HAP-1 (cell line): ENCODE measurements at regions not wholly inside any gene's neighbourhood (a gene's known extent, or its start where the extent isn't known, plus 50 kb on each side); places are given as distances from the start of the nearest gene placed in this dataset.
"Not testable (repeated sequence)": the region's sequence is repeated elsewhere in the genome, so short reads cannot be mapped to it uniquely, and the experiment has no call there.

Experiments used
- DNase-seq, 2 experiments: peaks; one replicate each; pipeline ENCODE4 v3.0.0-alpha.2; 2016 to 2020; ENCODE audit warnings: low spot score in 2 of 2
- H3K27me3 ChIP-seq: fragments of 250-450 bp; sonication (Bioruptor Pico); 2 replicates; pipeline ENCODE4 v1.5.1; 2020; ENCODE audit warnings: low read depth, mild to moderate bottlenecking, moderate library complexity
- H3K36me3 ChIP-seq: fragments of 250-450 bp; sonication (Bioruptor Pico); replicated peaks from 2 replicates; pipeline ENCODE4 v1.5.1; 2020; ENCODE audit warnings: mild to moderate bottlenecking
- H3K4me1 ChIP-seq: fragments of 250-450 bp; sonication (Bioruptor Pico); 2 replicates; pipeline ENCODE4 v1.5.1; 2020; ENCODE audit warnings: mild to moderate bottlenecking
- H3K4me3 ChIP-seq: fragments of 250-450 bp; sonication (Bioruptor Pico); 2 replicates; pipeline ENCODE4 v1.5.1; 2020; ENCODE audit warnings: mild to moderate bottlenecking, moderate library complexity
- H3K9me3 ChIP-seq: fragments of 250-450 bp; sonication (Bioruptor Pico); 2 replicates; pipeline ENCODE4 v1.5.1; 2020; ENCODE audit warnings: mild to moderate bottlenecking, moderate library complexity
- in situ Hi-C: fragments of 300-500 bp; cut with MboI; formaldehyde crosslinking; loops from 3 replicates; pipeline ENCODE4 v1.14.3; 2020; ENCODE audit warnings: low sequenced_read_pairs, inconsistent platforms, mixed read lengths

- DNase-seq, H3K9me3 ChIP-seq, H3K36me3 ChIP-seq, H3K4me3 ChIP-seq, H3K4me1 ChIP-seq, H3K27me3 ChIP-seq, in situ Hi-C loops: not testable (repeated sequence)
Observed at GRCh38 chr10:61818251-61818650, 83.2 kb upstream of the ARID5B start.

- no peaks in the 10 kb centered on the region for H3K27me3 ChIP-seq
- DNase-seq = no peak
- no peaks in the 10 kb centered on the region for H3K4me1 ChIP-seq
- no peak overlapping the region for H3K4me3 ChIP-seq
- H3K36me3 ChIP-seq = no peaks in the 10 kb centered on the region
- in situ Hi-C loops = no loop called here
- H3K9me3 ChIP-seq = no peaks in the 10 kb centered on the region
Observed at GRCh38 chr10:61819208-61819607, 82.3 kb upstream of the ARID5B start.

- no peaks in the 10 kb centered on the region for H3K4me1 ChIP-seq
- no peaks in the 10 kb centered on the region for H3K36me3 ChIP-seq
- in situ Hi-C loops = no loop called here
- no peaks in the 10 kb centered on the region for H3K9me3 ChIP-seq
- DNase-seq = no peak
- no peaks in the 10 kb centered on the region for H3K27me3 ChIP-seq
- H3K4me3 ChIP-seq = no peak overlapping the region
Observed at GRCh38 chr10:61821153-61821552, 80.3 kb upstream of the ARID5B start.

GRCh38 chr10:61821693-61822092, 79.8 kb upstream of the ARID5B start:
- H3K36me3 ChIP-seq = no peaks in the 10 kb centered on the region
- no peak for DNase-seq
- H3K27me3 ChIP-seq = no peaks in the 10 kb centered on the region
- H3K4me3 ChIP-seq = no peak overlapping the region
- H3K4me1 ChIP-seq = no peaks in the 10 kb centered on the region
- in situ Hi-C loops = no loop called here
- no peaks in the 10 kb centered on the region for H3K9me3 ChIP-seq

- no peaks in the 10 kb centered on the region for H3K4me1 ChIP-seq
- no peak overlapping the region for H3K4me3 ChIP-seq
- in situ Hi-C loops = no loop called here
- no peaks in the 10 kb centered on the region for H3K27me3 ChIP-seq
- no peak for DNase-seq
- H3K36me3 ChIP-seq = no peaks in the 10 kb centered on the region
- H3K9me3 ChIP-seq = no peaks in the 10 kb centered on the region
Observed at GRCh38 chr10:61822096-61822495, 79.4 kb upstream of the ARID5B start.

- Histone ChIP-seq H3K9me3 (no peaks in the 10 kb centered on the region), H3K27me3 (no peaks in the 10 kb centered on the region), H3K4me3 (no peak overlapping the region), H3K4me1 (no peaks in the 10 kb centered on the region), H3K36me3 (no peaks in the 10 kb centered on the region)
- in situ Hi-C loops = no loop called here
- DNase-seq = no peak
Observed at GRCh38 chr10:61822781-61823230, 78.7 kb upstream of the ARID5B start.

GRCh38 chr10:61825001-61825400, 76.5 kb upstream of the ARID5B start:
- Histone ChIP-seq H3K9me3 (no peaks in the 10 kb centered on the region), H3K4me3 (no peak overlapping the region), H3K36me3 (no peaks in the 10 kb centered on the region), H3K4me1 (no peaks in the 10 kb centered on the region), H3K27me3 (no peaks in the 10 kb centered on the region)
- in situ Hi-C loops = no loop called here
- DNase-seq = no peak

- in situ Hi-C loops = no loop called here
Observed at GRCh38 chr10:61825628-61826027, 75.9 kb upstream of the ARID5B start.

GRCh38 chr10:61828034-61828433, 73.5 kb upstream of the ARID5B start:
- no peaks in the 10 kb centered on the region for H3K9me3 ChIP-seq
- in situ Hi-C loops = no loop called here
- no peak for DNase-seq
- H3K27me3 ChIP-seq = no peaks in the 10 kb centered on the region
- no peaks in the 10 kb centered on the region for H3K36me3 ChIP-seq
- peaks cover 6% of the 10 kb centered on the region for H3K4me1 ChIP-seq
- no peak overlapping the region for H3K4me3 ChIP-seq

More at GRCh38 chr10:61825628-61826027, 75.9 kb upstream of the ARID5B start:
- no peaks in the 10 kb centered on the region for H3K4me1 ChIP-seq
- H3K36me3 ChIP-seq = no peaks in the 10 kb centered on the region
- no peaks in the 10 kb centered on the region for H3K27me3 ChIP-seq
- H3K4me3 ChIP-seq = no peak overlapping the region
- no peaks in the 10 kb centered on the region for H3K9me3 ChIP-seq
- DNase-seq = no peak

GRCh38 chr10:61828788-61829187, 72.7 kb upstream of the ARID5B start:
- peaks cover 10% of the 10 kb centered on the region for H3K4me1 ChIP-seq
- in situ Hi-C loops = no loop called here
- DNase-seq = no peak
- no peaks in the 10 kb centered on the region for H3K9me3 ChIP-seq
- H3K27me3 ChIP-seq = no peaks in the 10 kb centered on the region
- H3K36me3 ChIP-seq = no peaks in the 10 kb centered on the region
- H3K4me3 ChIP-seq = no peak overlapping the region

- DNase-seq = no peak
- Histone ChIP-seq H3K4me1 (peaks cover 21% of the 10 kb centered on the region), H3K9me3 (no peaks in the 10 kb centered on the region), H3K36me3 (no peaks in the 10 kb centered on the region), H3K27me3 (no peaks in the 10 kb centered on the region), H3K4me3 (no peak overlapping the region)
- in situ Hi-C loops = no loop called here
Observed at GRCh38 chr10:61830072-61830845, 71.2 kb upstream of the ARID5B start.

- peaks cover 27% of the 10 kb centered on the region for H3K4me1 ChIP-seq
- in situ Hi-C loops = no loop called here
- no peak for DNase-seq
- H3K9me3 ChIP-seq = no peaks in the 10 kb centered on the region
- no peak overlapping the region for H3K4me3 ChIP-seq
- no peaks in the 10 kb centered on the region for H3K27me3 ChIP-seq
- no peaks in the 10 kb centered on the region for H3K36me3 ChIP-seq
Observed at GRCh38 chr10:61830846-61831273, 70.6 kb upstream of the ARID5B start.

GRCh38 chr10:61832866-61833481, 68.5 kb upstream of the ARID5B start:
- in situ Hi-C loops = no loop called here
- Histone ChIP-seq H3K36me3 (no peaks in the 10 kb centered on the region), H3K4me1 (peaks cover 40% of the 10 kb centered on the region), H3K4me3 (no peak overlapping the region), H3K9me3 (no peaks in the 10 kb centered on the region), H3K27me3 (no peaks in the 10 kb centered on the region)
- DNase-seq = peak in 1 of 2 experiments; percentile 43

GRCh38 chr10:61834519-61834918, 67.0 kb upstream of the ARID5B start:
- in situ Hi-C loops = no loop called here
- Histone ChIP-seq H3K27me3 (no peaks in the 10 kb centered on the region), H3K4me3 (no peak overlapping the region), H3K36me3 (no peaks in the 10 kb centered on the region), H3K9me3 (no peaks in the 10 kb centered on the region), H3K4me1 (peaks cover 49% of the 10 kb centered on the region)
- no peak for DNase-seq
